Activated naive CD4-positive, alpha-beta T cell treated with Interleukin-2 at 50 U/mL for 16 hours (primary cell): ENCODE measurements at regions not wholly inside any gene's neighbourhood (a gene's known extent, or its start where the extent isn't known, plus 50 kb on each side); places are given as distances from the start of the nearest gene placed in this dataset.

Source experiments
- DNase-seq: peaks from one replicate; pipeline ENCODE4 v3.0.0-alpha.2; 2020

GRCh38 chr12:98224584-98225221, 290.7 kb upstream of the TMPO start:
- DNase-seq: no peak

GRCh38 chr12:98227162-98227561, 288.2 kb upstream of the TMPO start:
- DNase-seq: no peak

GRCh38 chr12:98228683-98229539, 286.5 kb upstream of the TMPO start:
- no peak for DNase-seq

GRCh38 chr12:98229540-98229924, 285.9 kb upstream of the TMPO start:
- DNase-seq: no peak

GRCh38 chr12:98232753-98233390, 282.5 kb upstream of the TMPO start:
- DNase-seq: no peak

- no peak for DNase-seq
Observed at GRCh38 chr12:98235301-98235700, 280.1 kb upstream of the TMPO start.

- DNase-seq: no peak
Observed at GRCh38 chr12:98238515-98239130, 276.8 kb upstream of the TMPO start.

- DNase-seq: no peak
Observed at GRCh38 chr12:98243190-98243589, 272.2 kb upstream of the TMPO start.

GRCh38 chr12:98244136-98244535, 271.3 kb upstream of the TMPO start:
- DNase-seq: no peak

GRCh38 chr12:98253207-98254037, 262.0 kb upstream of the TMPO start:
- DNase-seq: no peak

GRCh38 chr12:98256830-98257229, 258.6 kb upstream of the TMPO start:
- DNase-seq: no peak

GRCh38 chr12:98259693-98260092, 255.7 kb upstream of the TMPO start:
- no peak for DNase-seq

- no peak for DNase-seq
Observed at GRCh38 chr12:98260276-98260675, 255.1 kb upstream of the TMPO start.

- no peak for DNase-seq
Observed at GRCh38 chr12:98262902-98263301, 252.5 kb upstream of the TMPO start.

- DNase-seq: no peak
Observed at GRCh38 chr12:98274430-98275130, 240.8 kb upstream of the TMPO start.

- no peak for DNase-seq
Observed at GRCh38 chr12:98275131-98275475, 240.3 kb upstream of the TMPO start.

- DNase-seq: no peak
Observed at GRCh38 chr12:98280152-98280551, 235.2 kb upstream of the TMPO start.

- DNase-seq: no peak
Observed at GRCh38 chr12:98280621-98281020, 234.8 kb upstream of the TMPO start.

GRCh38 chr12:98291828-98292227, 223.6 kb upstream of the TMPO start:
- no peak for DNase-seq

- no peak for DNase-seq
Observed at GRCh38 chr12:98294051-98294805, 221.2 kb upstream of the TMPO start.

GRCh38 chr12:98295681-98296080, 219.7 kb upstream of the TMPO start:
- no peak for DNase-seq
